ENCODE measurements at regions not wholly inside any gene's neighbourhood (a gene's known extent, or its start where the extent isn't known, plus 50 kb on each side); places are given as distances from the start of the nearest gene placed in this dataset.

DNA sequence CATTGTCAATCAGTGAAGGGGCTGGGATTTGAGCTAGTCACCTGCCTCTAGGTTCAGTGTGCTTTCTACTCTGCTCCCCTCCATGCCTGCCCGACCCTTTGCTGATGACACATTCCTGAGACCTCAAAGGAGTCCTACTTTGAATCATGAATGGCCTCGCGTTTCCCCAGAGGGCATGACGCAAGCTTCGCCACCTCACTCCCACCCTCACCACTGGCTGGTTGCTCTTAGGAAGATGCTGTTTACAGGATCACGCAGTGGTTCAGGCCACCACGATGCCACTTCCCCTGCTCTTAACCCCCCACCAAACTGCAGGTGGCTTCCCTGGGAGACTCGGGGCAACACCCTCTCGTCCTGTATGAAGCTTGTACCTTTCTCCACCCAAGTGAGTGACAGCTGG lies 62.9 kb upstream of the B3GAT1 start:
- no peak for TF ChIP-seq CTCF (IDR thresholded peaks at IDR 0.05)
- TF ChIP-seq POLR2A (IDR thresholded peaks at IDR 0.05): no peak

Measured in body of pancreas (tissue), 4 donors.